IMR-90 (cell line): ENCODE measurements at regions not wholly inside any gene's neighbourhood (a gene's known extent, or its start where the extent isn't known, plus 50 kb on each side); places are given as distances from the start of the nearest gene placed in this dataset.

ENCODE experiments used
- ATAC-seq: fragments of 200-7000 bp; cut with Tn5 transposase; 2 replicates; pipeline ENCODE4 v1.9.1; 2020; ENCODE audit warnings: low read depth, mild to moderate bottlenecking, moderate library complexity
- BruUV-seq: library from RNA; stranded (reverse); fragments of 400-500 nt; replicated peaks from 2 replicates; lab custom pipeline; 2021; lab: Mats Ljungman, UMichigan
- CTCF ChIA-PET: fragments of 300-600 bp; formaldehyde crosslinking; extraction: SDS; loops from one replicate; lab custom pipeline; 2021; ENCODE audit warnings: antibody characterized with exemption; lab: Yijun Ruan, JAX
- POLR2A ChIA-PET: fragments of 300-600 bp; sonication (Branson Sonifier 250); formaldehyde crosslinking; loops from one replicate; lab custom pipeline; 2022; ENCODE audit warnings: antibody characterized with exemption; ENCODE audit not compliant: unreplicated experiment; lab: Charles Lee
- DNase-seq: peaks from one replicate; pipeline ENCODE4 v3.0.0; 2013
- H2AFZ ChIP-seq: replicated peaks from 2 replicates; pipeline ENCODE3; 2013; ENCODE audit warnings: low read length, mild to moderate bottlenecking; ENCODE audit not compliant: poor library complexity
- H2AK5ac ChIP-seq: 2 replicates; pipeline ENCODE4 v1.6.1; 2013; ENCODE audit warnings: low read depth, low read length, inconsistent platforms
- H2AK9ac ChIP-seq: replicated peaks from 2 replicates; pipeline ENCODE3; 2013; ENCODE audit warnings: mild to moderate bottlenecking, low read depth, low read length, moderate library complexity; ENCODE audit not compliant: poor library complexity
- H2BK120ac ChIP-seq: 2 replicates; pipeline ENCODE4 v1.6.1; 2013; ENCODE audit warnings: low read depth, low read length, inconsistent platforms
- H2BK15ac ChIP-seq: 3 replicates; pipeline ENCODE4 v1.6.1; 2013; ENCODE audit warnings: low read depth, low read length, inconsistent platforms
- H2BK20ac ChIP-seq: 2 replicates; pipeline ENCODE4 v1.6.1; 2013; ENCODE audit warnings: low read depth, mild to moderate bottlenecking, inconsistent platforms, low read length, moderate library complexity
- H2BK5ac ChIP-seq: 2 replicates; pipeline ENCODE4 v1.6.1; 2013; ENCODE audit warnings: mild to moderate bottlenecking, low read depth, low read length, inconsistent platforms; ENCODE audit not compliant: poor library complexity, severe bottlenecking
- H3K14ac ChIP-seq: replicated peaks from 2 replicates; pipeline ENCODE4 v1.6.1; 2013; ENCODE audit warnings: low read depth, low read length, inconsistent platforms
- H3K18ac ChIP-seq: 2 replicates; pipeline ENCODE4 v1.6.1; 2013; ENCODE audit warnings: low read depth, low read length, control low read depth
- H3K23ac ChIP-seq: 2 replicates; pipeline ENCODE4 v1.6.1; 2013; ENCODE audit warnings: low read depth, low read length, inconsistent platforms
- H3K27ac ChIP-seq: 2 replicates; pipeline ENCODE4 v1.5.1; 2013; ENCODE audit warnings: mild to moderate bottlenecking, control low read depth, low read length; ENCODE audit not compliant: insufficient read depth
- H3K27me3 ChIP-seq: 2 replicates; pipeline ENCODE4 v1.6.1; 2013; ENCODE audit warnings: low read length; ENCODE audit not compliant: control insufficient read depth, insufficient read depth
- H3K36me3 ChIP-seq: 2 replicates; pipeline ENCODE4 v1.6.1; 2013; ENCODE audit warnings: low read length, mixed read lengths; ENCODE audit not compliant: control insufficient read depth, insufficient read depth
- H3K4ac ChIP-seq: 2 replicates; pipeline ENCODE4 v1.6.1; 2013; ENCODE audit warnings: low read depth, low read length, inconsistent platforms
- H3K4me1 ChIP-seq: 2 replicates; pipeline ENCODE4 v1.6.1; 2013; ENCODE audit warnings: low read length, mixed read lengths; ENCODE audit not compliant: control insufficient read depth, insufficient read depth
- H3K4me2 ChIP-seq: 2 replicates; pipeline ENCODE4 v1.6.1; 2013; ENCODE audit warnings: low read depth, mild to moderate bottlenecking, control low read depth, low read length, moderate library complexity
- H3K4me3 ChIP-seq: 2 replicates; pipeline ENCODE4 v1.5.1; 2013; ENCODE audit warnings: low read depth, mild to moderate bottlenecking, control low read depth, low read length, moderate library complexity; ENCODE audit not compliant: insufficient read depth
- H3K56ac ChIP-seq: 2 replicates; pipeline ENCODE4 v1.6.1; 2013; ENCODE audit warnings: low read length, inconsistent platforms; ENCODE audit not compliant: insufficient read depth; ENCODE audit errors: extremely low read depth
- H3K79me1 ChIP-seq, 2 experiments: 2 replicates each; pipeline ENCODE4 v1.6.1; 2013; ENCODE audit warnings: low read length in 2 of 2, inconsistent platforms in 1 of 2, low read depth in 1 of 2
- H3K9ac ChIP-seq: 2 replicates; pipeline ENCODE4 v1.6.1; 2013; ENCODE audit warnings: low read depth, low read length, control low read depth
- H3K9me1 ChIP-seq: 2 replicates; pipeline ENCODE4 v1.6.1; 2013; ENCODE audit warnings: low read length, inconsistent platforms; ENCODE audit not compliant: insufficient read depth
- H3K9me3 ChIP-seq: 2 replicates; pipeline ENCODE4 v1.6.1; 2013; ENCODE audit warnings: low read length; ENCODE audit not compliant: control insufficient read depth, insufficient read depth
- H4K20me1 ChIP-seq: 2 replicates; pipeline ENCODE4 v1.6.1; 2013; ENCODE audit warnings: low read length, inconsistent platforms; ENCODE audit not compliant: insufficient read depth
- H4K5ac ChIP-seq: 2 replicates; pipeline ENCODE4 v1.6.1; 2013; ENCODE audit warnings: mild to moderate bottlenecking, low read depth, low read length, control low read depth
- H4K8ac ChIP-seq, 2 experiments: 2 replicates each; pipeline ENCODE4 v1.6.1; 2013; ENCODE audit warnings: low read depth in 2 of 2, low read length in 2 of 2, control low read depth in 1 of 2, inconsistent platforms in 1 of 2
- H4K91ac ChIP-seq: 2 replicates; pipeline ENCODE4 v1.6.1; 2013; ENCODE audit warnings: low read depth, low read length, inconsistent platforms; ENCODE audit not compliant: insufficient read depth
- BHLHE40 ChIP-seq: fragments of 150-350 bp; IDR thresholded peaks from 2 replicates; pipeline ENCODE4 v1.6.1; 2016; ENCODE audit warnings: mild to moderate bottlenecking, low read depth, low read length
- CEBPB ChIP-seq: IDR thresholded peaks from 2 replicates; pipeline ENCODE4 v1.6.1; 2012; ENCODE audit warnings: low read depth, low read length, improper control_type of control experiment
- CHD1 ChIP-seq: IDR thresholded peaks from 2 replicates; pipeline ENCODE4 v1.6.1; 2012; ENCODE audit warnings: low read depth, low read length, improper control_type of control experiment
- FOS ChIP-seq: fragments of 150-350 bp; IDR thresholded peaks from 2 replicates; pipeline ENCODE4 v1.6.1; 2016; ENCODE audit warnings: low read depth, low read length
- MAFK ChIP-seq: IDR thresholded peaks from 2 replicates; pipeline ENCODE4 v1.6.1; 2012; ENCODE audit warnings: low read depth, low read length, improper control_type of control experiment
- MAZ ChIP-seq: IDR thresholded peaks from 2 replicates; pipeline ENCODE4 v1.6.1; 2012; ENCODE audit warnings: low read depth, mild to moderate bottlenecking, low read length, improper control_type of control experiment, moderate library complexity, borderline replicate concordance
- MXI1 ChIP-seq: IDR thresholded peaks from 2 replicates; pipeline ENCODE4 v1.6.1; 2012; ENCODE audit warnings: low read depth, mild to moderate bottlenecking, low read length, moderate library complexity, borderline replicate concordance
- NFE2L2 ChIP-seq: fragments of 150-350 bp; IDR thresholded peaks from 2 replicates; pipeline ENCODE4 v1.6.1; 2016; ENCODE audit warnings: low read depth, mild to moderate bottlenecking, low read length
- POLR2A ChIP-seq: IDR thresholded peaks from 2 replicates; pipeline ENCODE4 v1.6.1; 2012; ENCODE audit warnings: mild to moderate bottlenecking, low read depth, low read length
- RAD21 ChIP-seq: IDR thresholded peaks from 2 replicates; pipeline ENCODE4 v1.6.1; 2012; ENCODE audit warnings: low read length, improper control_type of control experiment
- RCOR1 ChIP-seq: IDR thresholded peaks from 2 replicates; pipeline ENCODE4 v1.6.1; 2012; ENCODE audit warnings: mild to moderate bottlenecking, low read length, improper control_type of control experiment; ENCODE audit not compliant: insufficient replicate concordance
- RFX5 ChIP-seq: IDR thresholded peaks from 2 replicates; pipeline ENCODE4 v1.8.0; 2012; ENCODE audit warnings: low read depth, mild to moderate bottlenecking, low read length, moderate library complexity
- SMC3 ChIP-seq: fragments of 150-350 bp; IDR thresholded peaks from 2 replicates; pipeline ENCODE4 v1.6.1; 2016; ENCODE audit warnings: low read depth, mild to moderate bottlenecking, antibody characterized with exemption, low read length, moderate library complexity
- USF2 ChIP-seq: fragments of 150-350 bp; IDR thresholded peaks from 2 replicates; pipeline ENCODE4 v1.6.1; 2017; ENCODE audit warnings: mild to moderate bottlenecking, antibody characterized with exemption, low read length, low read depth
- dilution Hi-C: fragments of 300-500 bp; cut with HindIII; formaldehyde crosslinking; loops from one replicate; pipeline ENCODE4 v1.14.3; 2018; ENCODE audit warnings: low sequenced_read_pairs; ENCODE audit not compliant: unreplicated experiment
- in situ Hi-C: fragments of 300-500 bp; cut with MboI; formaldehyde crosslinking; loops from 3 replicates; pipeline ENCODE4 v1.14.3; 2019; ENCODE audit warnings: low sequenced_read_pairs, inconsistent platforms, mixed read lengths
- intact Hi-C: fragments of 100-400 bp; cut with micrococcal nuclease; formaldehyde crosslinking; loops from 2 replicates; pipeline ENCODE4 v1.10.0; 2022
- TF ChIP-seq, protein P1 (sequence below): fragments of 150-350 bp; IDR thresholded peaks from 2 replicates; pipeline ENCODE4 v1.6.1; 2016; ENCODE audit warnings: low read depth, mild to moderate bottlenecking, low read length, moderate library complexity, borderline replicate concordance
- TF ChIP-seq, protein P2 (sequence below): conservative IDR thresholded peaks from 2 replicates; pipeline ENCODE4 v1.5.1; 2012; ENCODE audit warnings: mild to moderate bottlenecking, low read depth, low read length, improper control_type of control experiment

GRCh38 chr21:19566975-19567374 is 1163.4 kb upstream of the TMPRSS15 start:
- ChIA-PET POLR2A (no interaction called here), CTCF (no interaction called here)

More at GRCh38 chr21:19566975-19567374, 1163.4 kb upstream of the TMPRSS15 start:
- Histone ChIP-seq H2BK15ac (no peak overlapping the region), H4K8ac (no peak overlapping the region), H4K5ac (no peak overlapping the region), H3K9ac (no peak overlapping the region), H3K18ac (no peak overlapping the region), H2BK120ac (no peak overlapping the region), H3K4me3 (no peak overlapping the region), H3K4me1 (no peaks in the 10 kb centered on the region), H4K20me1 (no peaks in the 10 kb centered on the region), H3K27ac (no peak overlapping the region), H3K79me1 (no peaks in the 10 kb centered on the region), H3K9me3 (no peaks in the 10 kb centered on the region), H3K4ac (no peak overlapping the region), H3K23ac (no peak overlapping the region), H2AK9ac (no peak overlapping the region), H4K91ac (no peak overlapping the region), H3K9me1 (no peaks in the 10 kb centered on the region), H3K4me2 (no peak overlapping the region), H3K27me3 (no peaks in the 10 kb centered on the region), H3K36me3 (no peaks in the 10 kb centered on the region), H3K14ac (no peak overlapping the region), H3K56ac (no peak overlapping the region), H2AK5ac (no peak overlapping the region), H2BK5ac (no peak overlapping the region), H2BK20ac (no peak overlapping the region), H2AFZ (no peak overlapping the region)
- ATAC-seq (no peak), DNase-seq (no peak)
- TF ChIP-seq RFX5 (no peak), MAFK (no peak), RAD21 (no peak), SMC3 (no peak), NFE2L2 (no peak), FOS (no peak), CEBPB (no peak), POLR2A (no peak), BHLHE40 (no peak), MXI1 (no peak), RCOR1 (no peak), MAZ (no peak), USF2 (no peak), CHD1 (no peak)
- TF ChIP-seq, protein P1, sequence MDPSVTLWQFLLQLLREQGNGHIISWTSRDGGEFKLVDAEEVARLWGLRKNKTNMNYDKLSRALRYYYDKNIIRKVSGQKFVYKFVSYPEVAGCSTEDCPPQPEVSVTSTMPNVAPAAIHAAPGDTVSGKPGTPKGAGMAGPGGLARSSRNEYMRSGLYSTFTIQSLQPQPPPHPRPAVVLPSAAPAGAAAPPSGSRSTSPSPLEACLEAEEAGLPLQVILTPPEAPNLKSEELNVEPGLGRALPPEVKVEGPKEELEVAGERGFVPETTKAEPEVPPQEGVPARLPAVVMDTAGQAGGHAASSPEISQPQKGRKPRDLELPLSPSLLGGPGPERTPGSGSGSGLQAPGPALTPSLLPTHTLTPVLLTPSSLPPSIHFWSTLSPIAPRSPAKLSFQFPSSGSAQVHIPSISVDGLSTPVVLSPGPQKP = no peak
- TF ChIP-seq, protein P2, sequence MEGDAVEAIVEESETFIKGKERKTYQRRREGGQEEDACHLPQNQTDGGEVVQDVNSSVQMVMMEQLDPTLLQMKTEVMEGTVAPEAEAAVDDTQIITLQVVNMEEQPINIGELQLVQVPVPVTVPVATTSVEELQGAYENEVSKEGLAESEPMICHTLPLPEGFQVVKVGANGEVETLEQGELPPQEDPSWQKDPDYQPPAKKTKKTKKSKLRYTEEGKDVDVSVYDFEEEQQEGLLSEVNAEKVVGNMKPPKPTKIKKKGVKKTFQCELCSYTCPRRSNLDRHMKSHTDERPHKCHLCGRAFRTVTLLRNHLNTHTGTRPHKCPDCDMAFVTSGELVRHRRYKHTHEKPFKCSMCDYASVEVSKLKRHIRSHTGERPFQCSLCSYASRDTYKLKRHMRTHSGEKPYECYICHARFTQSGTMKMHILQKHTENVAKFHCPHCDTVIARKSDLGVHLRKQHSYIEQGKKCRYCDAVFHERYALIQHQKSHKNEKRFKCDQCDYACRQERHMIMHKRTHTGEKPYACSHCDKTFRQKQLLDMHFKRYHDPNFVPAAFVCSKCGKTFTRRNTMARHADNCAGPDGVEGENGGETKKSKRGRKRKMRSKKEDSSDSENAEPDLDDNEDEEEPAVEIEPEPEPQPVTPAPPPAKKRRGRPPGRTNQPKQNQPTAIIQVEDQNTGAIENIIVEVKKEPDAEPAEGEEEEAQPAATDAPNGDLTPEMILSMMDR = no peak
- in situ Hi-C loops (no loop called here), intact Hi-C loops (no loop called here), dilution Hi-C loops (no loop called here)
- no TSS peak for BruUV-seq
